ENCODE measurements at regions not wholly inside any gene's neighbourhood (a gene's known extent, or its start where the extent isn't known, plus 50 kb on each side); places are given as distances from the start of the nearest gene placed in this dataset.

- BruUV-seq (replicated peaks), result no TSS peak
- DNase-seq, result no peak
- no peaks in the 10 kb centered on the region for H3K36me3 ChIP-seq (ENCODE audit: low read depth)
- H3K9me2 ChIP-seq (ENCODE audit: insufficient read depth), result no peaks in the 10 kb centered on the region
- no peaks in the 10 kb centered on the region for H3K4me1 ChIP-seq (replicated peaks; ENCODE audit: insufficient read depth)
- POLR2A ChIA-PET (ENCODE audit: unreplicated experiment), result no interaction called here
- no peak overlapping the region for H3K4me3 ChIP-seq
- H2AFZ ChIP-seq, result no peak overlapping the region
- no peak overlapping the region for H3K4me2 ChIP-seq
- intact Hi-C loops (cut with micrococcal nuclease; ENCODE audit: unreplicated experiment), result no loop called here
- H3F3A ChIP-seq (ENCODE audit: insufficient read depth, low read depth), result no peaks in the 10 kb centered on the region
- H3K27me3 ChIP-seq (ENCODE audit: insufficient read depth, low read depth), result no peaks in the 10 kb centered on the region
- no peaks in the 10 kb centered on the region for H3K79me2 ChIP-seq (ENCODE audit: low read depth)
- no peak for TF ChIP-seq EZH2 (IDR thresholded peaks at IDR 0.05; ENCODE audit: low read depth)
- no peak for TF ChIP-seq CTCF (conservative IDR thresholded peaks at IDR 0.05)
- CTCF ChIA-PET, result no interaction called here
- H3K27ac ChIP-seq, result no peak overlapping the region
- no peaks in the 10 kb centered on the region for H3K9me3 ChIP-seq (ENCODE audit: insufficient read depth, low read depth)
- no peaks in the 10 kb centered on the region for H4K20me1 ChIP-seq (ENCODE audit: insufficient read depth)
Observed at GRCh38 chr13:71359641-71360040, 507.4 kb downstream of the DACH1 start.

- POLR2A ChIA-PET (ENCODE audit: unreplicated experiment), result no interaction called here
- intact Hi-C loops (cut with micrococcal nuclease; ENCODE audit: unreplicated experiment), result no loop called here
- no peaks in the 10 kb centered on the region for H3K9me3 ChIP-seq (ENCODE audit: insufficient read depth, low read depth)
- CTCF ChIA-PET, result no interaction called here
- no peak for DNase-seq
- TF ChIP-seq CTCF (conservative IDR thresholded peaks at IDR 0.05) (no peak), EZH2 (IDR thresholded peaks at IDR 0.05; ENCODE audit: low read depth) (no peak)
- no peak overlapping the region for H3K27ac ChIP-seq
- H3K4me2 ChIP-seq, result no peak overlapping the region
- no peaks in the 10 kb centered on the region for H3F3A ChIP-seq (ENCODE audit: insufficient read depth, low read depth)
- H3K4me1 ChIP-seq (replicated peaks; ENCODE audit: insufficient read depth), result no peaks in the 10 kb centered on the region
- no peaks in the 10 kb centered on the region for H3K79me2 ChIP-seq (ENCODE audit: low read depth)
- no peaks in the 10 kb centered on the region for H3K36me3 ChIP-seq (ENCODE audit: low read depth)
- no peaks in the 10 kb centered on the region for H3K9me2 ChIP-seq (ENCODE audit: insufficient read depth)
- no peak overlapping the region for H2AFZ ChIP-seq
- H3K27me3 ChIP-seq (ENCODE audit: insufficient read depth, low read depth), result no peaks in the 10 kb centered on the region
- H3K4me3 ChIP-seq, result no peak overlapping the region
- H4K20me1 ChIP-seq (ENCODE audit: insufficient read depth), result no peaks in the 10 kb centered on the region
- no TSS peak for BruUV-seq (replicated peaks)
Observed at GRCh38 chr13:71358218-71358617, 508.8 kb downstream of the DACH1 start.

GRCh38 chr13:71355010-71355409, 512.0 kb downstream of the DACH1 start:
- Histone ChIP-seq H3K9me3 (ENCODE audit: insufficient read depth, low read depth) (no peaks in the 10 kb centered on the region), H4K20me1 (ENCODE audit: insufficient read depth) (no peaks in the 10 kb centered on the region), H2AFZ (no peak overlapping the region), H3K9me2 (ENCODE audit: insufficient read depth) (no peaks in the 10 kb centered on the region; the same call in 1 of the 2 replicates), H3K27me3 (ENCODE audit: insufficient read depth, low read depth) (no peaks in the 10 kb centered on the region), H3F3A (ENCODE audit: insufficient read depth, low read depth) (no peaks in the 10 kb centered on the region; the same call in 1 of the 2 replicates), H3K27ac (no peak overlapping the region), H3K4me1 (replicated peaks; ENCODE audit: insufficient read depth) (no peaks in the 10 kb centered on the region), H3K4me3 (no peak overlapping the region), H3K79me2 (ENCODE audit: low read depth) (no peaks in the 10 kb centered on the region), H3K36me3 (ENCODE audit: low read depth) (no peaks in the 10 kb centered on the region), H3K4me2 (no peak overlapping the region)
- POLR2A ChIA-PET (ENCODE audit: unreplicated experiment), result no interaction called here
- no peak for DNase-seq
- BruUV-seq (replicated peaks), result no TSS peak
- CTCF ChIA-PET, result no interaction called here
- no peak for TF ChIP-seq EZH2 (IDR thresholded peaks at IDR 0.05; ENCODE audit: low read depth)
- no peak for TF ChIP-seq CTCF (conservative IDR thresholded peaks at IDR 0.05)
- intact Hi-C loops (cut with micrococcal nuclease; ENCODE audit: unreplicated experiment), result no loop called here

Data from PC-9 (cell line).